Spinal cord (tissue), 9 donors: ENCODE measurements at regions not wholly inside any gene's neighbourhood (a gene's known extent, or its start where the extent isn't known, plus 50 kb on each side); places are given as distances from the start of the nearest gene placed in this dataset.
A peak's percentile ranks its signal among the peaks of the same experiment; 100 is the strongest.

Experiments used
- DNase-seq, 6 donors: peaks; one replicate each; pipeline versions ENCODE4 v3.0.0 to v3.0.0-alpha.2; 2013 to 2015; ENCODE audit warnings: low spot score in 6 of 6, low read depth in 4 of 6
- H3K27ac ChIP-seq: one replicate; pipeline ENCODE4 v1.5.1; 2013; ENCODE audit warnings: low read depth, low read length, control low read depth
- H3K27me3 ChIP-seq: one replicate; pipeline ENCODE4 v1.6.1; 2013; ENCODE audit warnings: low read length; ENCODE audit not compliant: control insufficient read depth, insufficient read depth
- H3K36me3 ChIP-seq: one replicate; pipeline ENCODE4 v1.6.1; 2013; ENCODE audit warnings: low read length; ENCODE audit not compliant: control insufficient read depth, insufficient read depth
- H3K4me1 ChIP-seq: one replicate; pipeline ENCODE4 v1.6.1; 2013; ENCODE audit warnings: low read length; ENCODE audit not compliant: control insufficient read depth, insufficient read depth
- H3K4me3 ChIP-seq: one replicate; pipeline ENCODE4 v1.5.1; 2013; ENCODE audit warnings: low read depth, low read length, control low read depth
- H3K9me3 ChIP-seq: one replicate; pipeline ENCODE4 v1.6.1; 2013; ENCODE audit warnings: low read length; ENCODE audit not compliant: control insufficient read depth, insufficient read depth
- WGBS: methylation state at CpG from one replicate; pipeline ENCODE4 v1.1.5; 2013; ENCODE audit warnings: missing lambda C conversion rate; ENCODE audit not compliant: insufficient coverage; 5-methylcytosine and 5-hydroxymethylcytosine counted together
- donor health status: healthy.

DNA sequence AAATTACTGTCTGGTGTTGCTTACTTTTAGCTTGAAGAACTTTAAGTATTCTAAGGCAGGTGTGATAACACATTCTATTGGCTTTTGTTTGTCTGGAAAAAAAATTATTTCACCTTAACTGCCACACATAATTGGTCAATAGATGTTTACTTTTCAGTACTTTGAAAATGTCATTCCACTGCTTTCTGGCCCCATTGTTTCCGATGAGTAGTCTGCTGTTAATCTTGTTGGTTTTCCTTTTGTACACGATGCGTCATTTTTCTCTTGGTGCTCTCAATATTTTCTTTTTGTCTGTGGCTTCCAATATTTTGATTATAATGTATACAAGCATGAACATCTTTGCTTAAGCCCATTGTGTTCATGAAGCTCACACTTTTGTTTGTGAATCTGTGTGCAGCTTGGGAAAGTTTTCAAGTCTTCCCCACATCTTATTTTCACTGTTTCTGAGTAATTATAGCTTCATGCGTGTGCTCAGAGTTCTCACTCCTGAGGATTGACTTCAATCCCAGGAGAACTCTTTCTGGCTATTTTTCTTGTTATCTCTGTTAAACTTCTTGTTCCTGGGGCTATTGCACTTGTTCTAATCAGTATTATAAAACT is 664.7 kb downstream of the IGSF11 start:
- H3K9me3 ChIP-seq, result peaks cover 8% of the 10 kb centered on the region
- 100% methylated on average over 1 of the region's 4 CpGs for WGBS
- H3K27ac ChIP-seq, result no peak overlapping the region
- no peaks in the 10 kb centered on the region for H3K27me3 ChIP-seq
- no peaks in the 10 kb centered on the region for H3K36me3 ChIP-seq
- no peak for DNase-seq
- H3K4me1 ChIP-seq, result no peaks in the 10 kb centered on the region
- H3K4me3 ChIP-seq, result no peak overlapping the region

DNA sequence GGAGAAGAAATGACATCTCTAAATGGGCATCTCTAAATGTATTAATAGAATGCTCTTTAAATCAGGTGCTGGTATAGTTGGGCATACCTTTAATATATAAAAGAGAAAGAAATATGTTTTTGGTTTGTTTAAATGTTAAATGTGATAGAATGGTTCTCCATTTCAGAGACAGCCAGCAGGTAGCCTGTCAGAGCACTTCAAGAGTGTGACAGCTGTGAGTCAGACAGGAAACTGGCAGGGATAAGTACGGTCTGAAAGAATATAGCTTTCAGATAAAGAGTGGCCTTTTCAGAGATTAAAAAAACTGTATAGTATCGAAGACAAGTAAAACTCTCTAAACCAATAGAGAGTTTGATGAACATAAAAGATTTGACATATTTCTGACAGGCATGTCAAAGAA is 654.1 kb downstream of the IGSF11 start:
- no CpG with 5 or more reads among the region's 2 CpGs for WGBS

DNA sequence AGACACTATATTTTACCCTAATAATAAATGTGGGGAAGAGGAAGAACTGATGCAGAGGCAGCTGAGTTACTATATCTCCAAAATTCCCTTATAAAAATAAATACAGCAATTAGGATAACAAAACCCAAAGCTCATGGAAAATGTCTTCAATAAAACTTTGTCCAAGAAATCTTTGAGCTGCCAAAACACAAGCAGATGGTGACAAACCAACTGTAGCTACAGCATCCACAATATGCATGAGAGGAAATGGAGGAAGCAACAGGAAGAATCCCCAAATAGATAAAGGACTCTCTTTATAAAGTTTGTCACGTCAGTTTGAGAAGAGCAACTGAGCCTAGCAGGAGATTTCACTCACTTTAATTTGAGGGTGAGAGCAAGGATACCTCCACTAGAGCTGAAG is 638.2 kb downstream of the IGSF11 start:
- H3K4me3 ChIP-seq, result no peak overlapping the region
- H3K4me1 ChIP-seq, result no peaks in the 10 kb centered on the region
- no CpG with 5 or more reads among the region's 1 CpG for WGBS
- no peaks in the 10 kb centered on the region for H3K36me3 ChIP-seq
- DNase-seq, result peak in 1 of 6 donors; percentile 77
- H3K9me3 ChIP-seq, result no peaks in the 10 kb centered on the region
- no peak overlapping the region for H3K27ac ChIP-seq
- H3K27me3 ChIP-seq, result no peaks in the 10 kb centered on the region

More for the DNA sequence above, 654.1 kb downstream of the IGSF11 start:
- Histone ChIP-seq H3K9me3 (no peaks in the 10 kb centered on the region), H3K27ac (no peak overlapping the region), H3K4me1 (no peaks in the 10 kb centered on the region), H3K4me3 (no peak overlapping the region), H3K36me3 (no peaks in the 10 kb centered on the region), H3K27me3 (no peaks in the 10 kb centered on the region)
- DNase-seq, result peak in 1 of 6 donors; percentile 13

DNA sequence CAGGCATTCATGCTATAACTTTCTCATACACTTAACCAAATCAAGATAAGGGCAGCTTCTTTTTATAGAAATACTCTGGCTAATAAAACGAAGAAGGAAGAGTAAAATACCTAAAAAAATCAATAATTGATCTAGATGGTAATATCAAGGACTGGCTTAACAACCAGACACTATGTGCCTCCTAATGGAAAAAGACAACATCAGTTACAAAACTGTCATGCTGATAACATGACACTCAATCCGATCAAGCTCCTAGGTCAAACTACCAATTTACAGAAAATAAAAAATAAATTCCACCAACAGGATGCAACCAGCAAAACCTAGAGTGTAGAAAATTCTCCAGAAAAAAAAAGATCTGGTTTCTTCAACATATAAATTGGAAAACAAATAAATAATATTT is 634.6 kb downstream of the IGSF11 start:
- H3K27me3 ChIP-seq, result no peaks in the 10 kb centered on the region
- H3K4me3 ChIP-seq, result no peak overlapping the region
- no peaks in the 10 kb centered on the region for H3K9me3 ChIP-seq
- no CpG with 5 or more reads among the region's 2 CpGs for WGBS
- no peak overlapping the region for H3K27ac ChIP-seq
- no peak for DNase-seq
- H3K4me1 ChIP-seq, result no peaks in the 10 kb centered on the region
- no peaks in the 10 kb centered on the region for H3K36me3 ChIP-seq

DNA sequence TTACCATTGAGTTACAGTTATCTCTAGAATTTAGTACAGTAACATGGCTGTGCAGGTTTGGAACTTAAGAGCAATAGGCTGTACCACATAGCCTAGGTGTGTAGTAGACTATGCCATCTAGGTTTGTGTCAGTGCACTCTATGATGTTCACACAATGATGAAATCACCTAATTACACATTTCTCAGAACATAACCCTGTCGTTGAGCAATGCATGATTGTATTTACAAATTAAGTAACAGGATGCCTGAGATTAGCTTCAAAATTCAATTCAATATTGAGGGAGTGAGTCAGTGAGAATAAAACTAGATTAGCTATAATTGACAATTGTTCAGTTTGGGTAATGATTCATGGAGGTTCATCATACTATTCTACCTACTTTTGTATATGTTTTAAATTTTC is 633.8 kb downstream of the IGSF11 start:
- no peak for DNase-seq
- Histone ChIP-seq H3K27ac (no peak overlapping the region), H3K4me3 (no peak overlapping the region), H3K9me3 (no peaks in the 10 kb centered on the region), H3K4me1 (no peaks in the 10 kb centered on the region), H3K36me3 (no peaks in the 10 kb centered on the region), H3K27me3 (no peaks in the 10 kb centered on the region)
- no CpG with 5 or more reads among the region's 1 CpG for WGBS

DNA sequence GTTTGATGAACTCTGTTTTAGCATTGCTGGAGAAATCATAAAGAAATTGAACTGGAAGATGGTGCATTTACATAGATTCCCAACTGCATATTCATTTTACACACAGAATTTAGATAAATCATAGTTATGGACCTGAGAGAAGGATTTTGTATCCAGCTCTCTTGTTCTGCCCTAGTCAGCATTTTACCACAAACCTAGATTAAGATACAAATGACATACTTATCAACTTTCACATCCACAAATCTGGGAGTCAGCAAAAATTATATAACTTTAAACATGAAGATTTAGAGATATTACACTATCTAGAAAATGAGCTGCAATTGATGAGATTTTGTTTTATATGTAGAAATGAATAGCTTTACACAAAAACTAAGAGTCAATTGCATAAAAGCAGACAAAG is 632.8 kb downstream of the IGSF11 start:
- Histone ChIP-seq H3K27me3 (no peaks in the 10 kb centered on the region), H3K4me3 (no peak overlapping the region), H3K36me3 (no peaks in the 10 kb centered on the region), H3K27ac (no peak overlapping the region), H3K4me1 (no peaks in the 10 kb centered on the region), H3K9me3 (no peaks in the 10 kb centered on the region)
- no peak for DNase-seq

DNA sequence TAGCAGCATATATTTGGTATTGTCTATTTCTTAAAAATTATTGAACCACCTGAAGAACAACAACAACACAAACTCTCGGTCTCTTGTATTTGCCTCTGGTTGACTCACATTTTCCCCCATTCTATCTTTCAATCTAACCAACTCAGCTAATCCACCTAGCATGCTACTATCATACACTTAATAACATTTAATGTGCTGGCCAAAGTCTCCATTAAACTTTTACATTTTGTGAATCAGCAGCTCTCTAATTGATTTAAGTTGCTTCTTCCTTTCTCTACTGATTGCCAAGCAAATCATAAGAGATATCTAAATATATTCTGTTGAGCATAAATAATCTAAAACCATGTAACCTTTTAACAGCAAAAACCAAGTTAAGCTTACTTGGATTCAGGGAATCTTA is 631.7 kb downstream of the IGSF11 start:
- Histone ChIP-seq H3K27ac (no peak overlapping the region), H3K4me1 (no peaks in the 10 kb centered on the region), H3K36me3 (no peaks in the 10 kb centered on the region), H3K4me3 (no peak overlapping the region), H3K27me3 (no peaks in the 10 kb centered on the region), H3K9me3 (no peaks in the 10 kb centered on the region)
- DNase-seq, result no peak
- WGBS, result 100% methylated on average over 1 of the region's 1 CpG

DNA sequence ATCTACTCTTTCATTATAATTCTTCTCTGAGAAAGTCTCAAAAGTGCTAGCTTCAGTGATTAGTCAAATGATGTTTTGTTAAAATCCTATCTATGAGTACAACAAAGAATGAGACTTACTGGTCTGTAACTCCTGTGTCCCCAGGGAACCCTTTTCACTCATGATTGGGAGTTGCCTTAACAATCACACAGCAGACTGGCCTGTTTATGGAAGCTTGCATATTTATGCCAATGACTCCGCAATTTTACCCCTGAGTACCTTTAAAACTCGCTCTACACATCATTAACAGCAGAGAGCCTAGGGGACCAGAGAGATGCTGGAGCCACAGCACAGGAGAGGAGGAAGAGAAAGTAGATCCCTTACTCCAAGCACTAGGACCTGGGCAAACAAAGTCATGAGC is 628.1 kb downstream of the IGSF11 start:
- no peaks in the 10 kb centered on the region for H3K27me3 ChIP-seq
- H3K27ac ChIP-seq, result no peak overlapping the region
- H3K4me1 ChIP-seq, result no peaks in the 10 kb centered on the region
- no CpG with 5 or more reads among the region's 2 CpGs for WGBS
- peak in 5 of 6 donors; percentile 1 to 92 (median 28) for DNase-seq
- no peaks in the 10 kb centered on the region for H3K9me3 ChIP-seq
- no peaks in the 10 kb centered on the region for H3K36me3 ChIP-seq
- no peak overlapping the region for H3K4me3 ChIP-seq

DNA sequence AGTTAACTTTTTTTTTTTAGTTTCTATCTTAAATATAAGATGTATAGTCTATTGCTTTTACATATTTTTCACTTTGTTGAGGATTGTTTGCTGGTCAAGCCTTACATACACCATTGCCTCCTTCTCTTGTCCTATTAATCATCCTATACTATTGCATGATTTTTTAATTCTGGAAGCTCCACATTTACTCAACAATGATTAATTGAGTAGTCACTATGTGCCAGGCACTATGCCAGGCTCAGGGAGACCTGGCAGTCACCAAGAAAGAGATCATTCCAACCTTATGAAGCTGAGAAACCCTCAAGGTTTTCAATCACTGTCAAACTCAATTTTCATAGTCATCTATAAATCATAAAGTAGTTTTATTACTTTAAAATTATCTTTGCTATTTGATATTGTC is 626.2 kb downstream of the IGSF11 start:
- no peaks in the 10 kb centered on the region for H3K36me3 ChIP-seq
- H3K27ac ChIP-seq, result no peak overlapping the region

DNA sequence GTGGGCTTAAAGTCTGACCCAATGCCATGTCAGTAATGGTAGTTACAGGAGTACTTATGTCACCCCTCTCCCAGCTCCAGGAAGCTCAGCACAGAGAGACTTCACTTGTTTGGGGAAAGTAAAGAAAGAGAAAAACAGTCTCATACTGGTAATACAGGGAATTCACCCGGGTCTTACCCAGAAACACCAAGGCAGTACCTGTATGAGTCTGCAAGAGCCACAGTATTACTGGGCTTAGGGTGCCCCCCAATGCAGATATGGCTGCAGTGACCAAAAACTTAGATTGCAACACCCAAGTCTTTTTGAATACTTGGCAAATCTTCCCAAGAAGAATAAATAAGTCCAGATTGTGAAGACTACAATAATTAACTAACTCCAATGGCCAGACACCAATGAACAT is 622.1 kb downstream of the IGSF11 start:
- Histone ChIP-seq H3K4me3 (no peak overlapping the region), H3K36me3 (no peaks in the 10 kb centered on the region), H3K27ac (no peak overlapping the region), H3K9me3 (no peaks in the 10 kb centered on the region), H3K27me3 (no peaks in the 10 kb centered on the region), H3K4me1 (no peaks in the 10 kb centered on the region)
- no CpG with 5 or more reads among the region's 1 CpG for WGBS
- DNase-seq, result no peak

More for the DNA sequence above, 626.2 kb downstream of the IGSF11 start:
- no peaks in the 10 kb centered on the region for H3K27me3 ChIP-seq
- no peaks in the 10 kb centered on the region for H3K9me3 ChIP-seq
- H3K4me3 ChIP-seq, result no peak overlapping the region
- H3K4me1 ChIP-seq, result no peaks in the 10 kb centered on the region
- no peak for DNase-seq
